GM06990 (cell line): ENCODE measurements at regions not wholly inside any gene's neighbourhood (a gene's known extent, or its start where the extent isn't known, plus 50 kb on each side); places are given as distances from the start of the nearest gene placed in this dataset.
A peak's percentile ranks its signal among the peaks of the same experiment; 100 is the strongest.
"Not testable (repeated sequence)": the region's sequence is repeated elsewhere in the genome, so short reads cannot be mapped to it uniquely, and the experiment has no call there.

ENCODE experiments used
- DNase-seq: peaks from one replicate; pipeline ENCODE4 v3.0.0-alpha.2; 2011; ENCODE audit not compliant: insufficient read length; ENCODE audit errors: extremely low read depth
- H3K27me3 ChIP-seq: replicated peaks from 2 replicates; pipeline ENCODE4 v1.6.0; 2011; ENCODE audit warnings: low read length; ENCODE audit not compliant: control insufficient read depth, insufficient read depth
- H3K36me3 ChIP-seq: 2 replicates; pipeline ENCODE4 v1.5.1; 2011; ENCODE audit warnings: low read length; ENCODE audit not compliant: control insufficient read depth, insufficient read depth
- H3K4me3 ChIP-seq: replicated peaks from 2 replicates; pipeline ENCODE4 v1.5.1; 2011; ENCODE audit warnings: low read depth, mild to moderate bottlenecking, control low read depth, low read length
- TF ChIP-seq, protein P1 (sequence below): IDR thresholded peaks from 2 replicates; pipeline ENCODE4 v1.5.1; 2011; ENCODE audit warnings: low read length, control low read depth, mild to moderate bottlenecking, inconsistent platforms; ENCODE audit not compliant: insufficient read depth, poor library complexity, severe bottlenecking

DNA sequence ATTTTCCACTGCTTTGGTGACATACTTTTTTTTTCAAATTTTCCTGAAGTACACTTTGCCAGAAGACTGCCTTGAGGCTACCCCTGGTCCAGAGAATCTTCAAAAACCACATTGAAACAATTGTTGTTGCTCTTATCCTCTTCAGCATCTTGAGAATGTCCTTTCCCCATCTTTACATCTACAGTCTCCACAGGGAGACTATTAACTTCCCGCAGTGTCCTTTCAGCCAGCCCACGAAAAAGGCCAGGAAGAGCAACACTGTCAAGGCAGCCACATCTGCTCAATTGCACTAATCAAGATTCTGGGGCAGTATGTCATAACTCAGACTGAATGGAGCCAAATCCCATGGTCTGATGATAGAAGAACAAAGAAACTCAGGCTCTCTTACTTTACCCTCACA, 148.3 kb downstream of the ENC1 start:
- no peaks in the 10 kb centered on the region for H3K36me3 ChIP-seq
- TF ChIP-seq, protein P1, sequence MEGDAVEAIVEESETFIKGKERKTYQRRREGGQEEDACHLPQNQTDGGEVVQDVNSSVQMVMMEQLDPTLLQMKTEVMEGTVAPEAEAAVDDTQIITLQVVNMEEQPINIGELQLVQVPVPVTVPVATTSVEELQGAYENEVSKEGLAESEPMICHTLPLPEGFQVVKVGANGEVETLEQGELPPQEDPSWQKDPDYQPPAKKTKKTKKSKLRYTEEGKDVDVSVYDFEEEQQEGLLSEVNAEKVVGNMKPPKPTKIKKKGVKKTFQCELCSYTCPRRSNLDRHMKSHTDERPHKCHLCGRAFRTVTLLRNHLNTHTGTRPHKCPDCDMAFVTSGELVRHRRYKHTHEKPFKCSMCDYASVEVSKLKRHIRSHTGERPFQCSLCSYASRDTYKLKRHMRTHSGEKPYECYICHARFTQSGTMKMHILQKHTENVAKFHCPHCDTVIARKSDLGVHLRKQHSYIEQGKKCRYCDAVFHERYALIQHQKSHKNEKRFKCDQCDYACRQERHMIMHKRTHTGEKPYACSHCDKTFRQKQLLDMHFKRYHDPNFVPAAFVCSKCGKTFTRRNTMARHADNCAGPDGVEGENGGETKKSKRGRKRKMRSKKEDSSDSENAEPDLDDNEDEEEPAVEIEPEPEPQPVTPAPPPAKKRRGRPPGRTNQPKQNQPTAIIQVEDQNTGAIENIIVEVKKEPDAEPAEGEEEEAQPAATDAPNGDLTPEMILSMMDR = no peak
- no peak for DNase-seq
- H3K27me3 ChIP-seq = no peaks in the 10 kb centered on the region
- no peak overlapping the region for H3K4me3 ChIP-seq

GRCh38 chr5:74491586-74491985, 148.9 kb downstream of the ENC1 start:
- Histone ChIP-seq H3K4me3 (no peak overlapping the region), H3K36me3 (no peaks in the 10 kb centered on the region), H3K27me3 (no peaks in the 10 kb centered on the region)
- DNase-seq = no peak
- TF ChIP-seq, protein P1 = no peak

GRCh38 chr5:74490814-74491213, 149.7 kb downstream of the ENC1 start:
- no peaks in the 10 kb centered on the region for H3K36me3 ChIP-seq
- DNase-seq = peak; percentile 74

GRCh38 chr5:74482990-74483389, 157.5 kb downstream of the ENC1 start:
- H3K36me3 ChIP-seq = no peaks in the 10 kb centered on the region
- no peaks in the 10 kb centered on the region for H3K27me3 ChIP-seq
- H3K4me3 ChIP-seq = no peak overlapping the region
- TF ChIP-seq, protein P1 = no peak
- no peak for DNase-seq

More at GRCh38 chr5:74490814-74491213, 149.7 kb downstream of the ENC1 start:
- Histone ChIP-seq H3K4me3 (no peak overlapping the region), H3K27me3 (no peaks in the 10 kb centered on the region)
- TF ChIP-seq, protein P1 = no peak

DNA sequence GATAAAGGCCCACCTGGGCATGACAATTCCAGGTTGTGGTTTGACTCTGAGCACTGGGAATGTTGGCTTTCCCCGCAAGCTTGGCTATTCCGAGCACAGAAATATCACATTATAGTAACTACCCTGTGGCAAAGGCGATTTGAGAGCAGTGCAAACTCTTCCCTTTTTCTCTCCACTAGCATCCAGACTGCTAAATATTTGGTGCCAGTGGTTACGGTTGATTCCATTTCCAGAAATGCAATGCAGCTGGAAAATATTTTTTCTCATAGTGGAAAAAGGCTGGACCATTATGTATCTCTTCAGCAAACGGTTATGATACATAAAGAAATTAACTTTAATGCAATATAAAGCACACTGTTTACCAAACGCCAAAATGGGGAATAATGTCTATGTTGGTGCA, 158.0 kb downstream of the ENC1 start:
- no peak overlapping the region for H3K4me3 ChIP-seq
- no peak for DNase-seq
- H3K36me3 ChIP-seq = no peaks in the 10 kb centered on the region
- TF ChIP-seq, protein P1 = no peak
- no peaks in the 10 kb centered on the region for H3K27me3 ChIP-seq

DNA sequence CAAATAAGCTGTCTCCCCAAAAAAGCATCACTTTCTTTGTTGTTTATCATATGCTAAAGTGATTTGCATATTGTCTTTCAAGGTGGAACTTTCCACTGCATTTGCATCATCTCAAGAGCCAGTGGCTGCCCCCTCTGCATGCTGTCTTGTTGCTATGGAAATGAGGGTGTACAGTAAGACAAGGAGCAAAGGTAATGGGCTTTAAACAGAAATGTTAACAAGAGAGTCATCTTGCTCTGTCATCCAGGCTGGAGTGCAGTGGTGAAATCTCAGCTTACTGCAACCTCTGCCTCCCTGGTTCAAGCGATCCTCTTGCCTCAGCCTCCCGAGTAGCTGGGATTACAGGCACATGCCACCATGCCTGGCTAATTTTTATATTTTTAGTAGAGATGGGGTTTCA, 159.2 kb downstream of the ENC1 start:
- H3K36me3 ChIP-seq, H3K27me3 ChIP-seq, H3K4me3 ChIP-seq: not testable (repeated sequence)
- DNase-seq = peak; percentile 52
